GM10266 (cell line): ENCODE measurements at regions not wholly inside any gene's neighbourhood (a gene's known extent, or its start where the extent isn't known, plus 50 kb on each side); places are given as distances from the start of the nearest gene placed in this dataset.

Experiments used
- DNase-seq: peaks from one replicate; pipeline ENCODE4 v3.0.0; 2012; ENCODE audit errors: extremely low spot score
- CTCF ChIP-seq: IDR thresholded peaks from 2 replicates; pipeline ENCODE4 v1.5.1; 2012; ENCODE audit warnings: mild to moderate bottlenecking, low read depth; ENCODE audit not compliant: control insufficient read depth, insufficient read depth; ENCODE audit errors: missing control alignments

- no peak for TF ChIP-seq CTCF
- no peak for DNase-seq
These were observed 146.9 kb downstream of the C16orf95 start for GRCh38 chr16:87170310-87170709.

- no peak for DNase-seq
These were observed 145.5 kb downstream of the C16orf95 start for GRCh38 chr16:87171723-87172122.

GRCh38 chr16:87172632-87173031, 144.6 kb downstream of the C16orf95 start:
- no peak for DNase-seq
- no peak for TF ChIP-seq CTCF

More at GRCh38 chr16:87171723-87172122, 145.5 kb downstream of the C16orf95 start:
- TF ChIP-seq CTCF = no peak

GRCh38 chr16:87173294-87173893, 143.8 kb downstream of the C16orf95 start:
- no peak for TF ChIP-seq CTCF
- DNase-seq = no peak

GRCh38 chr16:87174061-87174460, 143.1 kb downstream of the C16orf95 start:
- DNase-seq = no peak
- TF ChIP-seq CTCF = no peak

GRCh38 chr16:87176735-87177134, 140.5 kb downstream of the C16orf95 start:
- TF ChIP-seq CTCF = no peak
- no peak for DNase-seq

GRCh38 chr16:87177673-87178072, 139.5 kb downstream of the C16orf95 start:
- no peak for DNase-seq
- TF ChIP-seq CTCF = no peak
